MCF 10A (cell line): ENCODE measurements at regions not wholly inside any gene's neighbourhood (a gene's known extent, or its start where the extent isn't known, plus 50 kb on each side); places are given as distances from the start of the nearest gene placed in this dataset.

Experiments used
- BruUV-seq: library from RNA; stranded (reverse); fragments of 400-500 nt; replicated peaks from 2 replicates; lab custom pipeline; 2021; lab: Mats Ljungman, UMichigan
- CTCF ChIA-PET: fragments of 300-600 bp; sonication (Branson Sonifier 250); formaldehyde crosslinking; extraction: SDS; loops from one replicate; lab custom pipeline; 2021; ENCODE audit warnings: antibody characterized with exemption, inconsistent platforms; lab: Yijun Ruan, JAX
- POLR2A ChIA-PET: fragments of 300-600, 350-650 bp; sonication (Branson Sonifier 250); formaldehyde crosslinking; extraction: SDS; loops from one replicate; lab custom pipeline; 2020; ENCODE audit warnings: antibody characterized with exemption, inconsistent platforms; lab: Yijun Ruan, JAX
- DNase-seq: peaks from one replicate; pipeline ENCODE4 v3.0.0-alpha.2; 2018; ENCODE audit not compliant: unreplicated experiment
- H3K27ac Mint-ChIP-seq: one replicate; pipeline ENCODE4 v1.8.0; 2022; ENCODE audit warnings: mild to moderate bottlenecking, low read depth, mixed read lengths; ENCODE audit not compliant: unreplicated experiment
- H3K27me3 Mint-ChIP-seq: one replicate; pipeline ENCODE4 v1.8.0; 2022; ENCODE audit warnings: mixed read lengths; ENCODE audit not compliant: insufficient read depth, unreplicated experiment
- H3K36me3 Mint-ChIP-seq: one replicate; pipeline ENCODE4 v1.8.0; 2022; ENCODE audit warnings: mild to moderate bottlenecking, moderate library complexity, mixed read lengths; ENCODE audit not compliant: insufficient read depth, unreplicated experiment
- H3K4me1 Mint-ChIP-seq: one replicate; pipeline ENCODE4 v1.8.0; 2022; ENCODE audit warnings: mixed read lengths; ENCODE audit not compliant: insufficient read depth, unreplicated experiment
- H3K4me3 Mint-ChIP-seq: one replicate; pipeline ENCODE4 v1.8.0; 2022; ENCODE audit warnings: mild to moderate bottlenecking, moderate library complexity, mixed read lengths; ENCODE audit not compliant: unreplicated experiment
- H3K9me3 Mint-ChIP-seq: one replicate; pipeline ENCODE4 v1.8.0; 2022; ENCODE audit warnings: mixed read lengths; ENCODE audit not compliant: unreplicated experiment
- intact Hi-C: fragments of 100-400 bp; cut with micrococcal nuclease; formaldehyde crosslinking; loops from 2 replicates; pipeline ENCODE4 v1.14.1; 2022
- TF ChIP-seq, protein P1 (sequence below): fragments of 200-600 bp; IDR thresholded peaks from one replicate; pipeline ENCODE4 v1.8.0; 2022; ENCODE audit warnings: antibody characterized with exemption, mild to moderate bottlenecking; ENCODE audit not compliant: unreplicated experiment

GRCh38 chr7:145031162-145031561 is 195.3 kb upstream of the TPK1 start:
- H3K4me1 Mint-ChIP-seq = no peaks in the 10 kb centered on the region
- BruUV-seq = no TSS peak
- no peak overlapping the region for H3K4me3 Mint-ChIP-seq
- ChIA-PET POLR2A (interaction anchor here (0.7 kb wide), 1 partner anchor 360 kb away, joined by 5 read pairs; no protein-coding TSS in a partner anchor), CTCF (interaction anchor here (0.6 to 1.0 kb wide), 2 partner anchors 28 to 814 kb away, joined by 3 to 4 read pairs; no protein-coding TSS in a partner anchor)
- DNase-seq = no peak
- intact Hi-C loops = no loop called here
- no peaks in the 10 kb centered on the region for H3K36me3 Mint-ChIP-seq
- TF ChIP-seq, protein P1, sequence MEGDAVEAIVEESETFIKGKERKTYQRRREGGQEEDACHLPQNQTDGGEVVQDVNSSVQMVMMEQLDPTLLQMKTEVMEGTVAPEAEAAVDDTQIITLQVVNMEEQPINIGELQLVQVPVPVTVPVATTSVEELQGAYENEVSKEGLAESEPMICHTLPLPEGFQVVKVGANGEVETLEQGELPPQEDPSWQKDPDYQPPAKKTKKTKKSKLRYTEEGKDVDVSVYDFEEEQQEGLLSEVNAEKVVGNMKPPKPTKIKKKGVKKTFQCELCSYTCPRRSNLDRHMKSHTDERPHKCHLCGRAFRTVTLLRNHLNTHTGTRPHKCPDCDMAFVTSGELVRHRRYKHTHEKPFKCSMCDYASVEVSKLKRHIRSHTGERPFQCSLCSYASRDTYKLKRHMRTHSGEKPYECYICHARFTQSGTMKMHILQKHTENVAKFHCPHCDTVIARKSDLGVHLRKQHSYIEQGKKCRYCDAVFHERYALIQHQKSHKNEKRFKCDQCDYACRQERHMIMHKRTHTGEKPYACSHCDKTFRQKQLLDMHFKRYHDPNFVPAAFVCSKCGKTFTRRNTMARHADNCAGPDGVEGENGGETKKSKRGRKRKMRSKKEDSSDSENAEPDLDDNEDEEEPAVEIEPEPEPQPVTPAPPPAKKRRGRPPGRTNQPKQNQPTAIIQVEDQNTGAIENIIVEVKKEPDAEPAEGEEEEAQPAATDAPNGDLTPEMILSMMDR = no peak
- H3K27me3 Mint-ChIP-seq = no peaks in the 10 kb centered on the region
- H3K27ac Mint-ChIP-seq = no peak overlapping the region
- H3K9me3 Mint-ChIP-seq = peaks cover 8% of the 10 kb centered on the region

GRCh38 chr7:145030754-145031153 is 194.9 kb upstream of the TPK1 start:
- CTCF ChIA-PET = interaction anchor here (0.6 to 1.0 kb wide), 2 partner anchors 28 to 814 kb away, joined by 3 to 4 read pairs; no protein-coding TSS in a partner anchor
- Mint-ChIP-seq H3K4me3 (no peak overlapping the region), H3K27me3 (no peaks in the 10 kb centered on the region), H3K4me1 (no peaks in the 10 kb centered on the region), H3K36me3 (no peaks in the 10 kb centered on the region), H3K9me3 (peaks cover 8% of the 10 kb centered on the region), H3K27ac (no peak overlapping the region)
- TF ChIP-seq, protein P1 = no peak
- no TSS peak for BruUV-seq
- POLR2A ChIA-PET = interaction anchor here (0.7 kb wide), 1 partner anchor 360 kb away, joined by 5 read pairs; no protein-coding TSS in a partner anchor
- no peak for DNase-seq
- intact Hi-C loops = no loop called here

DNA sequence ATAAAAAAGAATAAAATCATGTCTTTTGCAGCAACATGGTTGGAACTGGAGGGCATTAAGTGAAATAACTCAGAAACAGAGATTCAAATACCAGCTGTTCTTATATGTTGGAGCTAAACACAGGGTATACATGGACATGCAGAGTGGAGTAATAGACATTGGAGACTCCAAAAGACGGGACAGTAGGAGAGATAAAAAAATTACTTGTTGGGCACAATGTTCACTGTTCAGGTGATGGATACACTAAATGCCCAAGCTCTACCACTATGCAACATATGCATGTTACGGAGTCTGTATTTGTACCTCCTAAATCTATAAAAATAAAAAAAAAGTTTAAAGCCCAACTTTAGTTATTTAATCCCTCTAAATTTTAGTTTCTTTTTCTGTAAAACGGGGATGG is 184.6 kb upstream of the TPK1 start:
- Mint-ChIP-seq H3K4me3 (no peak overlapping the region), H3K4me1 (no peaks in the 10 kb centered on the region), H3K36me3 (no peaks in the 10 kb centered on the region), H3K27me3 (no peaks in the 10 kb centered on the region), H3K27ac (no peak overlapping the region), H3K9me3 (no peaks in the 10 kb centered on the region)
- intact Hi-C loops = no loop called here
- TF ChIP-seq, protein P1 = no peak
- CTCF ChIA-PET = interaction anchor here (0.6 kb wide), 1 partner anchor 506 kb away, joined by 3 read pairs; no protein-coding TSS in a partner anchor
- BruUV-seq = no TSS peak
- no peak for DNase-seq
- POLR2A ChIA-PET = interaction anchor here (1.0 kb wide), 1 partner anchor 10 kb away, joined by 3 read pairs; no protein-coding TSS in a partner anchor

GRCh38 chr7:145016068-145016467 is 180.2 kb upstream of the TPK1 start:
- CTCF ChIA-PET = interaction anchor here (1.0 to 1.4 kb wide), 2 partner anchors 21 to 1074 kb away, joined by 3 to 4 read pairs; no protein-coding TSS in a partner anchor

More at GRCh38 chr7:145016068-145016467, 180.2 kb upstream of the TPK1 start:
- no peaks in the 10 kb centered on the region for H3K4me1 Mint-ChIP-seq
- TF ChIP-seq, protein P1 = no peak
- no peaks in the 10 kb centered on the region for H3K36me3 Mint-ChIP-seq
- H3K27me3 Mint-ChIP-seq = no peaks in the 10 kb centered on the region
- peak; percentile 18 for DNase-seq
- no peaks in the 10 kb centered on the region for H3K9me3 Mint-ChIP-seq
- no TSS peak for BruUV-seq
- POLR2A ChIA-PET = no interaction called here
- no peak overlapping the region for H3K4me3 Mint-ChIP-seq
- H3K27ac Mint-ChIP-seq = no peak overlapping the region
- intact Hi-C loops = no loop called here
